ENCODE measurements at regions not wholly inside any gene's neighbourhood (a gene's known extent, or its start where the extent isn't known, plus 50 kb on each side); places are given as distances from the start of the nearest gene placed in this dataset.

GRCh38 chr14:35958499-35958898, 132.4 kb downstream of the BRMS1L start:
- no peak for ATAC-seq
- POLR2A ChIA-PET (ENCODE audit: unreplicated experiment), result interaction anchor here (0.5 kb wide), 1 partner anchor 46 kb away, joined by 11 read pairs; no protein-coding TSS in a partner anchor
- H4K20me1 ChIP-seq (ENCODE audit: low read length), result no peaks in the 10 kb centered on the region
- no TSS peak for BruUV-seq (replicated peaks)
- intact Hi-C loops (cut with micrococcal nuclease), result loop anchor here (5.0 kb wide), 1 partner anchor 109 kb away; no protein-coding TSS in a partner anchor
- no peak overlapping the region for H3K9ac ChIP-seq (ENCODE audit: low read length)
- H3F3A ChIP-seq (ENCODE audit: low read length, unreplicated experiment), result no peaks in the 10 kb centered on the region
- no peak overlapping the region for H3K27ac ChIP-seq (ENCODE audit: low read length)
- H3K4me2 ChIP-seq (ENCODE audit: low read length), result no peak overlapping the region
- peaks cover 4% of the 10 kb centered on the region for H3K4me1 ChIP-seq (ENCODE audit: insufficient read depth, low read length)
- H3K27me3 ChIP-seq (ENCODE audit: low read length), result peaks cover 26% of the 10 kb centered on the region
- TF ChIP-seq EZH2 (IDR thresholded peaks at IDR 0.05; ENCODE audit: low read length, unreplicated experiment) (no peak), EZH2phosphoT487 (IDR thresholded peaks at IDR 0.05; ENCODE audit: borderline replicate concordance, low read length) (no peak)
- TF ChIP-seq, protein P1, sequence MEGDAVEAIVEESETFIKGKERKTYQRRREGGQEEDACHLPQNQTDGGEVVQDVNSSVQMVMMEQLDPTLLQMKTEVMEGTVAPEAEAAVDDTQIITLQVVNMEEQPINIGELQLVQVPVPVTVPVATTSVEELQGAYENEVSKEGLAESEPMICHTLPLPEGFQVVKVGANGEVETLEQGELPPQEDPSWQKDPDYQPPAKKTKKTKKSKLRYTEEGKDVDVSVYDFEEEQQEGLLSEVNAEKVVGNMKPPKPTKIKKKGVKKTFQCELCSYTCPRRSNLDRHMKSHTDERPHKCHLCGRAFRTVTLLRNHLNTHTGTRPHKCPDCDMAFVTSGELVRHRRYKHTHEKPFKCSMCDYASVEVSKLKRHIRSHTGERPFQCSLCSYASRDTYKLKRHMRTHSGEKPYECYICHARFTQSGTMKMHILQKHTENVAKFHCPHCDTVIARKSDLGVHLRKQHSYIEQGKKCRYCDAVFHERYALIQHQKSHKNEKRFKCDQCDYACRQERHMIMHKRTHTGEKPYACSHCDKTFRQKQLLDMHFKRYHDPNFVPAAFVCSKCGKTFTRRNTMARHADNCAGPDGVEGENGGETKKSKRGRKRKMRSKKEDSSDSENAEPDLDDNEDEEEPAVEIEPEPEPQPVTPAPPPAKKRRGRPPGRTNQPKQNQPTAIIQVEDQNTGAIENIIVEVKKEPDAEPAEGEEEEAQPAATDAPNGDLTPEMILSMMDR (conservative IDR thresholded peaks at IDR 0.05; ENCODE audit: low read depth, low read length), result no peak
- no peaks in the 10 kb centered on the region for H3K79me2 ChIP-seq (ENCODE audit: low read length)
- no peak for DNase-seq
- H3K9me3 ChIP-seq (ENCODE audit: low read length), result no peaks in the 10 kb centered on the region
- CTCF ChIA-PET, result no interaction called here
- no peaks in the 10 kb centered on the region for H3K9me2 ChIP-seq (replicated peaks; ENCODE audit: low read length)
- no peak overlapping the region for H3K4me3 ChIP-seq (ENCODE audit: low read length)
- no peak overlapping the region for H2AFZ ChIP-seq (ENCODE audit: low read length)
- H3K36me3 ChIP-seq (ENCODE audit: low read depth, low read length), result no peaks in the 10 kb centered on the region

DNA sequence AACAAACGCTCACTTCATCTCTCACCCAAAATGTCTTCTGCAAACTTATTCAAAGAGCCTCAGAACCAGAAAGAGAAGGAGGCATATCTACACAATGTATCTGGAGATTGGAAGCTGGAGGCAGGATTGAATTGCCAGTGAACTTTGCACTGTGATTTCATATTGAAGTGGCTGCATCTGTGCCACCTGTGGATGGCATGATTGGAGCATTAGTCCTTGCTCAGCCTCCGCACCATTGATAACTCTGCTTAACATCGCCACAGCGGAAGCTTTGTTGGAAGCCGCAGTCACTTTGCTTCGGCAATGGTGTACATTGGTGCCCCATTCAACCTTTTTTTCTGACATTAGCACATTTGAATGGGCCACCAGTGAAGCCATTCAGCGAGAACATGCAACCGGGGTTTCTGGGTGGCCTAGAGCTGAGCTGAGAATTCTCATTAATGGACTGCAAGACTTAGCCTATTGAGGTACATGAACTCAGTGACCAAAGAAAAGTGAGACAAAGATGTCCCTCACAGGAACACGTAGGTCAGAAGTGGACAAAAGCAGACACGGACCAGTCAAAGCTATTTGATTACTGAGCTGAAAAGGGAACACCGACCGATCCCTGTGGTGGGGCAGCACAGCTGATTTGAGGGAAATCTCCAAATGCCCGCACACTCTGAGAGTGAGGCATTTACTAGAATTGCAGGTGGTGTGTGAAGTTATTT, 130.4 kb downstream of the BRMS1L start:
- peaks cover 9% of the 10 kb centered on the region for H3K4me1 ChIP-seq (ENCODE audit: insufficient read depth, low read length)
- no peaks in the 10 kb centered on the region for H3K79me2 ChIP-seq (ENCODE audit: low read length)
- H3F3A ChIP-seq (ENCODE audit: low read length, unreplicated experiment), result no peaks in the 10 kb centered on the region
- no peak overlapping the region for H3K9ac ChIP-seq (ENCODE audit: low read length)
- ChIA-PET CTCF (no interaction called here), POLR2A (ENCODE audit: unreplicated experiment) (no interaction called here)
- H3K4me2 ChIP-seq (ENCODE audit: low read length), result no peak overlapping the region
- no TSS peak for BruUV-seq (replicated peaks)
- intact Hi-C loops (cut with micrococcal nuclease), result loop anchor here (5.0 kb wide), 1 partner anchor 111 kb away; no protein-coding TSS in a partner anchor
- H4K20me1 ChIP-seq (ENCODE audit: low read length), result no peaks in the 10 kb centered on the region
- no peak overlapping the region for H3K27ac ChIP-seq (ENCODE audit: low read length)
- H3K9me3 ChIP-seq (ENCODE audit: low read length), result no peaks in the 10 kb centered on the region
- DNase-seq (no peak), ATAC-seq (no peak)
- H3K27me3 ChIP-seq (ENCODE audit: low read length), result peaks cover 34% of the 10 kb centered on the region
- no peaks in the 10 kb centered on the region for H3K9me2 ChIP-seq (replicated peaks; ENCODE audit: low read length)
- H2AFZ ChIP-seq (ENCODE audit: low read length), result no peak overlapping the region
- no peak overlapping the region for H3K4me3 ChIP-seq (ENCODE audit: low read length)
- H3K36me3 ChIP-seq (ENCODE audit: low read depth, low read length), result no peaks in the 10 kb centered on the region
- TF ChIP-seq EZH2phosphoT487 (IDR thresholded peaks at IDR 0.05; ENCODE audit: borderline replicate concordance, low read length) (no peak), EZH2 (IDR thresholded peaks at IDR 0.05; ENCODE audit: low read length, unreplicated experiment) (no peak)
- TF ChIP-seq, protein P1 (conservative IDR thresholded peaks at IDR 0.05; ENCODE audit: low read depth, low read length), result no peak

GRCh38 chr14:35952584-35952983, 126.4 kb downstream of the BRMS1L start:
- no peaks in the 10 kb centered on the region for H3K36me3 ChIP-seq (ENCODE audit: low read depth, low read length)
- peaks cover 17% of the 10 kb centered on the region for H3K4me1 ChIP-seq (ENCODE audit: insufficient read depth, low read length)
- H3K27me3 ChIP-seq (ENCODE audit: low read length), result peaks cover 26% of the 10 kb centered on the region
- POLR2A ChIA-PET (ENCODE audit: unreplicated experiment), result no interaction called here
- no peaks in the 10 kb centered on the region for H4K20me1 ChIP-seq (ENCODE audit: low read length)
- H3K79me2 ChIP-seq (ENCODE audit: low read length), result no peaks in the 10 kb centered on the region
- H3K4me3 ChIP-seq (ENCODE audit: low read length), result no peak overlapping the region
- H3K9ac ChIP-seq (ENCODE audit: low read length), result no peak overlapping the region
- no peaks in the 10 kb centered on the region for H3K9me3 ChIP-seq (ENCODE audit: low read length)
- H3K4me2 ChIP-seq (ENCODE audit: low read length), result no peak overlapping the region
- TF ChIP-seq EZH2phosphoT487 (IDR thresholded peaks at IDR 0.05; ENCODE audit: borderline replicate concordance, low read length), result no peak
- TF ChIP-seq, protein P1 (conservative IDR thresholded peaks at IDR 0.05; ENCODE audit: low read depth, low read length), result no peak
- no peak for TF ChIP-seq EZH2 (IDR thresholded peaks at IDR 0.05; ENCODE audit: low read length, unreplicated experiment)
- H3K9me2 ChIP-seq (replicated peaks; ENCODE audit: low read length), result no peaks in the 10 kb centered on the region
- H2AFZ ChIP-seq (ENCODE audit: low read length), result no peak overlapping the region
- no peaks in the 10 kb centered on the region for H3F3A ChIP-seq (ENCODE audit: low read length, unreplicated experiment)
- no peak overlapping the region for H3K27ac ChIP-seq (ENCODE audit: low read length)
- DNase-seq (no peak), ATAC-seq (no peak)
- intact Hi-C loops (cut with micrococcal nuclease), result loop anchor here (5.0 kb wide), 1 partner anchor 125 kb away; the partner anchor contains the start of gene BRMS1L
- CTCF ChIA-PET, result no interaction called here
- BruUV-seq (replicated peaks), result no TSS peak
